ENCODE measurements at regions not wholly inside any gene's neighbourhood (a gene's known extent, or its start where the extent isn't known, plus 50 kb on each side); places are given as distances from the start of the nearest gene placed in this dataset.

- ChIA-PET SMC1A (ENCODE audit: uncharacterized antibody, unreplicated experiment) (no interaction called here), POLR2A (no interaction called here), RAD21 (ENCODE audit: unreplicated experiment) (no interaction called here), CTCF (no interaction called here)
- no peak overlapping the region for H2AFZ ChIP-seq (ENCODE audit: control insufficient read depth, low read depth, low read length)
- in situ Hi-C loops (cut with MboI) = no loop called here
- H3K27me3 ChIP-seq (replicated peaks in 1 of 2; ENCODE audit: control insufficient read depth in 2 of 2, insufficient read depth in 2 of 2, low read length in 1 of 2) = no peaks in the 10 kb centered on the region
- FAIRE-seq = no peak
- H3K9ac ChIP-seq (ENCODE audit: control insufficient read depth, insufficient read depth, low read length) = no peak overlapping the region
- no peak for ATAC-seq
- H3K27ac ChIP-seq (ENCODE audit: control insufficient read depth, insufficient read depth) = no peak overlapping the region
- H3K9me3 ChIP-seq (replicated peaks; ENCODE audit: control insufficient read depth, insufficient read depth, low read length) = no peaks in the 10 kb centered on the region
- WGBS (ENCODE audit: insufficient coverage, insufficient replicate concordance, low lambda C conversion rate, missing lambda C conversion rate) = 26% methylated on average over 2 of the region's 2 CpGs
- H3K36me3 ChIP-seq (ENCODE audit: control insufficient read depth in 2 of 2, insufficient read depth in 2 of 2, low read length in 1 of 2) = no peaks in the 10 kb centered on the region
- no TSS peak for BruUV-seq (replicated peaks)
- TF ChIP-seq ZBED1 (IDR thresholded peaks at IDR 0.05; ENCODE audit: borderline replicate concordance) (no peak), NR2F1 (conservative IDR thresholded peaks at IDR 0.05) (no peak), CHD2 (IDR thresholded peaks at IDR 0.05; ENCODE audit: borderline replicate concordance, low read depth, low read length) (no peak)
- no peaks in the 10 kb centered on the region for H3K79me2 ChIP-seq (ENCODE audit: control insufficient read depth, insufficient read depth, low read length)
- intact Hi-C loops (cut with micrococcal nuclease; ENCODE audit: unreplicated experiment) = no loop called here
- DNase-seq (ENCODE audit: low read depth, low spot score) = no peak
- H3K4me1 ChIP-seq (ENCODE audit: control insufficient read depth, insufficient read depth, low read length) = no peaks in the 10 kb centered on the region
- no peak overlapping the region for H3K4me3 ChIP-seq
- H4K20me1 ChIP-seq (ENCODE audit: control insufficient read depth, insufficient read depth) = no peaks in the 10 kb centered on the region
- no peak overlapping the region for H3K4me2 ChIP-seq (ENCODE audit: control insufficient read depth, insufficient read depth)
Measured at GRCh38 chr3:115245438-115245837, 98.3 kb upstream of the ZBTB20 start.

GRCh38 chr3:115245899-115246298, 98.8 kb upstream of the ZBTB20 start:
- Histone ChIP-seq H3K36me3 (ENCODE audit: control insufficient read depth in 2 of 2, insufficient read depth in 2 of 2, low read length in 1 of 2) (no peaks in the 10 kb centered on the region), H2AFZ (ENCODE audit: control insufficient read depth, low read depth, low read length) (no peak overlapping the region), H3K4me3 (no peak overlapping the region), H3K79me2 (ENCODE audit: control insufficient read depth, insufficient read depth, low read length) (no peaks in the 10 kb centered on the region), H3K9me3 (replicated peaks; ENCODE audit: control insufficient read depth, insufficient read depth, low read length) (no peaks in the 10 kb centered on the region), H3K27ac (ENCODE audit: control insufficient read depth, insufficient read depth) (no peak overlapping the region), H4K20me1 (ENCODE audit: control insufficient read depth, insufficient read depth) (no peaks in the 10 kb centered on the region), H3K27me3 (replicated peaks in 1 of 2; ENCODE audit: control insufficient read depth in 2 of 2, insufficient read depth in 2 of 2, low read length in 1 of 2) (no peaks in the 10 kb centered on the region), H3K4me1 (ENCODE audit: control insufficient read depth, insufficient read depth, low read length) (no peaks in the 10 kb centered on the region), H3K4me2 (ENCODE audit: control insufficient read depth, insufficient read depth) (no peak overlapping the region), H3K9ac (ENCODE audit: control insufficient read depth, insufficient read depth, low read length) (no peak overlapping the region)
- RAD21 ChIA-PET (ENCODE audit: unreplicated experiment) = no interaction called here
- CTCF ChIA-PET = interaction anchor here (1.6 kb wide), 1 partner anchor 11 kb away, joined by 3 read pairs; no protein-coding TSS in a partner anchor
- ATAC-seq = no peak
- 26% methylated on average over 3 of the region's 3 CpGs for WGBS (ENCODE audit: insufficient coverage, insufficient replicate concordance, low lambda C conversion rate, missing lambda C conversion rate)
- FAIRE-seq = no peak
- in situ Hi-C loops (cut with MboI) (no loop called here), intact Hi-C loops (cut with micrococcal nuclease; ENCODE audit: unreplicated experiment) (no loop called here)
- no TSS peak for BruUV-seq (replicated peaks)
- POLR2A ChIA-PET = no interaction called here
- SMC1A ChIA-PET (ENCODE audit: uncharacterized antibody, unreplicated experiment) = no interaction called here
- no peak for DNase-seq (ENCODE audit: low read depth, low spot score)
- TF ChIP-seq SIX5 (IDR thresholded peaks at IDR 0.05; ENCODE audit: low read depth, low read length, severe bottlenecking) (no peak), ESRRA (IDR thresholded peaks at IDR 0.05; ENCODE audit: low read length) (no peak), POLR2AphosphoS5 (IDR thresholded peaks at IDR 0.05; ENCODE audit: low read length) (no peak), FOS (IDR thresholded peaks at IDR 0.05; ENCODE audit: borderline replicate concordance, extremely low read depth, insufficient read length) (no peak), ZNF622 (IDR thresholded peaks at IDR 0.05) (no peak), MTA3 (IDR thresholded peaks at IDR 0.05; ENCODE audit: borderline replicate concordance, low read length) (no peak), SMARCA5 (IDR thresholded peaks at IDR 0.05) (no peak), GATAD2B (conservative IDR thresholded peaks at IDR 0.05; ENCODE audit: low read depth) (no peak), ZBTB11 (CRISPR knock-in tag; IDR thresholded peaks at IDR 0.05) (no peak), SIN3A (IDR thresholded peaks at IDR 0.05; ENCODE audit: low read depth, low read length) (no peak), LARP7 (IDR thresholded peaks at IDR 0.05) (no peak), SP1 (IDR thresholded peaks at IDR 0.05; ENCODE audit: low read depth, low read length) (no peak), ZNF217 (IDR thresholded peaks at IDR 0.05) (no peak), BRCA1 (IDR thresholded peaks at IDR 0.05; ENCODE audit: low read depth, low read length) (no peak), STAT1 (conservative IDR thresholded peaks at IDR 0.05) (no peak)
